ENCODE measurements at regions not wholly inside any gene's neighbourhood (a gene's known extent, or its start where the extent isn't known, plus 50 kb on each side); places are given as distances from the start of the nearest gene placed in this dataset.

DNA sequence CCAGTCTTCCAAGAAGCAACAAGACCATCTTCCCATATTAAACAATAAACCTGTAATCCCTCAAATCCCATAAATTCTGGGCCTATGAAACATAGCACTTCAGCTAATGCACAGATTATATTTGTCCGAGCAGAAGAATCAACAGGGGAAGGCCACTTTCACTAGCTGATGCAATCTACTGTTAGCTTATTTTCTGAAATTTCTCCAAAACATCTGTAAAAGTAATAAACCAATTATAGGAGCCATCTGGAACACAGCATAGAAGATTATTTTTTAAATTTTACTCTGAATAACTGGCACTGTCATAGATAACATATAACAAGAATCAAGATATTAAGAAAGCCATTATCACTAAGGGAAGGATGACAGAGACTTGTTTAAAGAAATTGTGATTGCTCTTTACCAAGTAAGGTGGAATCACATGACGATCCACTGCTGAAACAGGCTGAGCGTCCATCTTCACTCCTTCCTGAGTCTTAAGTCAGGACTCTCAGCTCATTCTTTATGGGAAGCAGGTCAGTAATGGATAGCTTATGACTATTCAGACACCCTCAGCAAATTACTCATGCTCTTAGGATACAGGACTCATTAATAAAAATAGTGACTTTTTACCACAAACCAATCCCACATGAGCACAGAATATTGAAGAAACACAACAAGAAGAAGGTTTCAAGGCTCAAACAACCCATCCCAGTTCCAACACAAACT is 719.5 kb downstream of the XPNPEP1 start:
- Mint-ChIP-seq H3K4me1 (no peaks in the 10 kb centered on the region), H3K9me3 (no peaks in the 10 kb centered on the region), H3K4me3 (no peak overlapping the region), H3K27me3 (no peaks in the 10 kb centered on the region), H3K36me3 (ENCODE audit: low read depth) (no peaks in the 10 kb centered on the region), H3K27ac (no peak overlapping the region)
- no peak for DNase-seq
- no peak for ATAC-seq

DNA sequence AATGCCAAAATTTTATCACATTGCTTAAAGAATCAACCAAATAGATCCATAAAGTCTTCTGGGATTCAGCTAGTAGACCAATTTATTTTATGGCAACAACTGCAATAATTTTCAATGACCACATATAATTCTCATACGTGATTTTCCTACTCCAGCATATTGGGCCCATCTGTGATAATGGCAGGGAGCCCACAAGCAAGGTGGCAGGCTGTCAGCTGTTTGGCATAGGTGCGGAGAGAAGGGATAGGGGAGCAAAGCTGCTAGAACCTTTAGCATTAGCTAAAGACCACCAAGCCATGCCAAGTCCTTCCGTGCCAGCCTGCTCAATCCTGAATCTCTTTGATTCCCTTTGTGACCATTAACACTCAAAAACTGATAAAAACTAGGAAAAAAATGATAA is 721.2 kb downstream of the XPNPEP1 start:
- DNase-seq (no peak), ATAC-seq (no peak)
- Mint-ChIP-seq H3K27me3 (no peaks in the 10 kb centered on the region), H3K9me3 (peaks cover 5% of the 10 kb centered on the region), H3K27ac (no peak overlapping the region), H3K4me3 (no peak overlapping the region), H3K36me3 (ENCODE audit: low read depth) (no peaks in the 10 kb centered on the region), H3K4me1 (no peaks in the 10 kb centered on the region)

GRCh38 chr10:109200646-109201045 is 722.7 kb downstream of the XPNPEP1 start:
- no peak overlapping the region for H3K27ac Mint-ChIP-seq
- H3K36me3 Mint-ChIP-seq (ENCODE audit: low read depth), result no peaks in the 10 kb centered on the region
- DNase-seq (no peak), ATAC-seq (no peak)
- no peaks in the 10 kb centered on the region for H3K4me1 Mint-ChIP-seq
- no peak overlapping the region for H3K4me3 Mint-ChIP-seq
- H3K27me3 Mint-ChIP-seq, result no peaks in the 10 kb centered on the region
- H3K9me3 Mint-ChIP-seq, result peaks cover 14% of the 10 kb centered on the region

GRCh38 chr10:109191823-109192222 is 731.5 kb downstream of the XPNPEP1 start:
- ATAC-seq, result no peak
- no peaks in the 10 kb centered on the region for H3K36me3 Mint-ChIP-seq (ENCODE audit: low read depth)
- no peaks in the 10 kb centered on the region for H3K27me3 Mint-ChIP-seq
- H3K4me1 Mint-ChIP-seq, result no peaks in the 10 kb centered on the region
- no peak for DNase-seq
- H3K4me3 Mint-ChIP-seq, result no peak overlapping the region
- H3K9me3 Mint-ChIP-seq, result peaks cover 29% of the 10 kb centered on the region
- no peak overlapping the region for H3K27ac Mint-ChIP-seq

GRCh38 chr10:109191341-109191740 is 732.0 kb downstream of the XPNPEP1 start:
- DNase-seq, result no peak
- Mint-ChIP-seq H3K4me1 (no peaks in the 10 kb centered on the region), H3K4me3 (no peak overlapping the region), H3K9me3 (peaks cover 27% of the 10 kb centered on the region), H3K27me3 (no peaks in the 10 kb centered on the region), H3K36me3 (ENCODE audit: low read depth) (no peaks in the 10 kb centered on the region), H3K27ac (no peak overlapping the region)
- ATAC-seq, result no peak

- peaks cover 29% of the 10 kb centered on the region for H3K9me3 Mint-ChIP-seq
- H3K4me3 Mint-ChIP-seq, result no peak overlapping the region
- DNase-seq (no peak), ATAC-seq (no peak)
- H3K4me1 Mint-ChIP-seq, result no peaks in the 10 kb centered on the region
- H3K36me3 Mint-ChIP-seq (ENCODE audit: low read depth), result no peaks in the 10 kb centered on the region
- no peak overlapping the region for H3K27ac Mint-ChIP-seq
- H3K27me3 Mint-ChIP-seq, result no peaks in the 10 kb centered on the region
These were observed 735.6 kb downstream of the XPNPEP1 start for GRCh38 chr10:109187677-109188076.

GRCh38 chr10:109183366-109183765 is 739.9 kb downstream of the XPNPEP1 start:
- no peak for DNase-seq
- H3K9me3 Mint-ChIP-seq, result peaks cover 22% of the 10 kb centered on the region
- ATAC-seq, result no peak
- H3K27ac Mint-ChIP-seq, result no peak overlapping the region
- H3K27me3 Mint-ChIP-seq, result no peaks in the 10 kb centered on the region
- H3K4me1 Mint-ChIP-seq, result no peaks in the 10 kb centered on the region
- no peaks in the 10 kb centered on the region for H3K36me3 Mint-ChIP-seq (ENCODE audit: low read depth)
- H3K4me3 Mint-ChIP-seq, result no peak overlapping the region

GRCh38 chr10:109178591-109178990 is 744.7 kb downstream of the XPNPEP1 start:
- H3K4me3 Mint-ChIP-seq, result no peak overlapping the region

DNA sequence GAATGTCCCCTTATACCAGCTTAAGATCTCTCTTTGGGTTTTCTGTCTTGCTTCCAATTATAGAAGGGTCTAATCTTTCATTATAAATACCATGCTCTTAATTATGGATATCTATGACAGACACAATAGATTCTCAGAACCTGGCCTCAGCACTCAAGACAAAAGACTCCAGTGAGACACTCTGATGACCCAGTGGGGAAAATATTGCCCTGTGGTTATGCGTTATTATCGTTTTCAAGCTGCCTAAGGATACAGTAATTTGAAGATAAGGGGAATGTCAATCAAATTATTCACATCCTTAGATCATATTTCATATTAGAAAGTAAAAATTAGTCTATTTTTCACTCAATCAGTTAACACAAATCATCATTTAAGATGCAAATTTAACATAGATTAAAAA is 748.8 kb downstream of the XPNPEP1 start:
- Mint-ChIP-seq H3K27me3 (no peaks in the 10 kb centered on the region), H3K4me1 (no peaks in the 10 kb centered on the region), H3K36me3 (ENCODE audit: low read depth) (no peaks in the 10 kb centered on the region), H3K9me3 (no peaks in the 10 kb centered on the region), H3K27ac (no peak overlapping the region), H3K4me3 (no peak overlapping the region)
- ATAC-seq, result no peak
- DNase-seq, result no peak

More at GRCh38 chr10:109178591-109178990, 744.7 kb downstream of the XPNPEP1 start:
- Mint-ChIP-seq H3K27ac (no peak overlapping the region), H3K9me3 (no peaks in the 10 kb centered on the region), H3K36me3 (ENCODE audit: low read depth) (no peaks in the 10 kb centered on the region), H3K27me3 (no peaks in the 10 kb centered on the region), H3K4me1 (no peaks in the 10 kb centered on the region)
- ATAC-seq, result no peak
- no peak for DNase-seq

- Mint-ChIP-seq H3K27me3 (no peaks in the 10 kb centered on the region), H3K4me1 (no peaks in the 10 kb centered on the region), H3K4me3 (no peak overlapping the region), H3K27ac (no peak overlapping the region), H3K36me3 (ENCODE audit: low read depth) (no peaks in the 10 kb centered on the region), H3K9me3 (no peaks in the 10 kb centered on the region)
- no peak for ATAC-seq
- DNase-seq, result no peak
These were observed 749.4 kb downstream of the XPNPEP1 start for GRCh38 chr10:109173937-109174336.

DNA sequence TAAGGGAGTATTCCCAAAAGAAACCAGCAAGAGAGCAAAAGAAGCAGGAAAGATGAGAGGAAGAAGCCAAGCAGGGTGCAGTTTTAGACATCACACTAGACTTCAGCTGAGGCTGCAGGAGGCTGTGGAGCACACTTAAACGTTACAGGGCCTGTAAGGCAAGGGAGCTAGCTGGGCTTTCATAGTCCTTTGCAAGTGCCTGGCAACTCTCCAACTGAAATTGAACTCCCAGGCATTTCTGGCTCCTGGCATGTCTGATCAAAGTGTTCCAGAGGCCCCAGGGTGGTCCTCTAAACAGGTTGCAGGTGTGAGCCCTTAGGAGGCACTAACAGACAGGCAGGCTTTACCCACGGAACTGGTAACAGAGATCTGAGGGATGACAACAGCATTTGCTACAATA is 750.2 kb downstream of the XPNPEP1 start:
- no peaks in the 10 kb centered on the region for H3K9me3 Mint-ChIP-seq
- H3K4me3 Mint-ChIP-seq, result no peak overlapping the region
- ATAC-seq (no peak), DNase-seq (no peak)
- no peaks in the 10 kb centered on the region for H3K4me1 Mint-ChIP-seq
- H3K27me3 Mint-ChIP-seq, result no peaks in the 10 kb centered on the region
- H3K36me3 Mint-ChIP-seq (ENCODE audit: low read depth), result no peaks in the 10 kb centered on the region
- H3K27ac Mint-ChIP-seq, result no peak overlapping the region

GRCh38 chr10:109166935-109167334 is 756.4 kb downstream of the XPNPEP1 start:
- Mint-ChIP-seq H3K27ac (no peak overlapping the region), H3K36me3 (ENCODE audit: low read depth) (no peaks in the 10 kb centered on the region), H3K27me3 (no peaks in the 10 kb centered on the region), H3K4me3 (no peak overlapping the region), H3K9me3 (peaks cover 16% of the 10 kb centered on the region), H3K4me1 (no peaks in the 10 kb centered on the region)
- ATAC-seq (no peak), DNase-seq (no peak)

DNA sequence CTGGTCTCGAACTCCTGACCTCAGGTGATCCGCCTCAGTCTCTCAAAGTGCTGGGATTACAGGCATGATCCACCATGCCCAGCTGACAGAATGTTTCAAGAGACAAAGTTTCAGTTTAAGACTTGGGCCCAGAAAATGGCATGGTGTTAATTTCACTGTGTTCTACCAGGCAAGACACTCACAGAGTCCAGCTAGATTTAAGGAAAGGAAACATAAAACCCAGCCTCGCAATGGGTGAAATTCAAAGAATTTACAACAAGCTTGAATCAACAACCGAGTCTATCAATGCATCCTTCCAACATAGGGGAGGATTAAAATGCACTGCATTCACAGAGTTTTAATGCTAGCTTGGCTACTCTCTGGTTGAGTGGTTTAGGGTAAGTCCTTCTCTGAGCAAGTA is 764.0 kb downstream of the XPNPEP1 start:
- peaks cover 11% of the 10 kb centered on the region for H3K9me3 Mint-ChIP-seq
- H3K27me3 Mint-ChIP-seq, result no peaks in the 10 kb centered on the region
- no peak for DNase-seq
- no peaks in the 10 kb centered on the region for H3K4me1 Mint-ChIP-seq
- no peak overlapping the region for H3K27ac Mint-ChIP-seq
- H3K4me3 Mint-ChIP-seq, result no peak overlapping the region
- H3K36me3 Mint-ChIP-seq (ENCODE audit: low read depth), result no peaks in the 10 kb centered on the region
- ATAC-seq, result no peak

- ATAC-seq (no peak), DNase-seq (no peak)
- Mint-ChIP-seq H3K4me3 (no peak overlapping the region), H3K27ac (no peak overlapping the region), H3K27me3 (no peaks in the 10 kb centered on the region), H3K9me3 (no peaks in the 10 kb centered on the region), H3K36me3 (ENCODE audit: low read depth) (no peaks in the 10 kb centered on the region), H3K4me1 (no peaks in the 10 kb centered on the region)
These were observed 766.9 kb downstream of the XPNPEP1 start for GRCh38 chr10:109156396-109156795.

DNA sequence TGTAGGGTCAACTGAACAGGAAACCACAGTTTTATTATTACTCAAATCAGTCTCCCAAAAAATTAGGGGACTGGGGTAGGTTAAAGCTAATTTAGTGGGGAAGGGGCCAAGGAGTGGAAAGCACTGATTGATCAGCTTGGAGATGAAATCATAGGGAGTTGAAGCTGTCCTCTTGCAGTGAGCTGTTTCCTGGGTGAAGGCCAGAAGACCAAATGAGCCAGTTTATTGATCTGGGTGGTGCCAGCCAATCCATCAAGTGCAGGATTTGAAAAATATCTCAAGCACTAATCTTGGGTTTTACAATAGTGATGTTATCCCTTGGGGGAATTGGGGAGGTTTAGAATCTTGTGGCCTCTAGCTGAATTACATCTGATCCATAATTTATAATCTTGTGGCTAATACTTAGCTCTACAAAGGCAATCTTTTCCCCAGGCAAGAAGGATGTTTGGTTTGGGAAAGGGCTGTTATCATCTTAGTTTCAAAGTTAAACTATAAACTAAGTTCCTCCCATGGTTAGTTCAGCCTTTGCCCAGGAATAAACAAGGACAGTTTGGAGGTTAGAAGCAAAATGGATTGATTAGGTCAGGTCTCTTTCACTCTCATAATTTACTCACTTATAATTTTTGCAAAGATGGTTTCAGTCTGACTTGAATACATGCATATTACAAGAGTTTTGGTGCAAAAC is 773.5 kb downstream of the XPNPEP1 start:
- Mint-ChIP-seq H3K36me3 (ENCODE audit: low read depth) (no peaks in the 10 kb centered on the region), H3K27me3 (no peaks in the 10 kb centered on the region), H3K4me3 (no peak overlapping the region), H3K27ac (no peak overlapping the region), H3K9me3 (peaks cover 4% of the 10 kb centered on the region), H3K4me1 (no peaks in the 10 kb centered on the region)
- DNase-seq (no peak), ATAC-seq (no peak)

Data from activated naive CD8-positive, alpha-beta T cell treated with anti-CD3 and anti-CD28 coated beads, Interleukin-2, amount 50 U/mL, for 24 hours (primary cell).